HEK293 (cell line): ENCODE measurements at regions not wholly inside any gene's neighbourhood (a gene's known extent, or its start where the extent isn't known, plus 50 kb on each side); places are given as distances from the start of the nearest gene placed in this dataset.

Experiments used
- CTCF ChIP-seq: fragments of 450-650 bp; formaldehyde crosslinking; IDR thresholded peaks from 2 replicates; pipeline ENCODE4 v1.5.1; 2016; ENCODE audit warnings: missing biosample characterization, missing genetic modification characterization
- FEZF1 ChIP-seq: fragments of 450-650 bp; formaldehyde crosslinking; IDR thresholded peaks from 2 replicates; pipeline ENCODE4 v1.5.1; 2016; ENCODE audit warnings: missing biosample characterization, missing genetic modification characterization
- GLI4 ChIP-seq: fragments of 450-650 bp; formaldehyde crosslinking; IDR thresholded peaks from 2 replicates; pipeline ENCODE4 v1.5.1; 2016; ENCODE audit warnings: missing biosample characterization, missing genetic modification characterization
- KLF16 ChIP-seq: fragments of 450-650 bp; formaldehyde crosslinking; IDR thresholded peaks from 2 replicates; pipeline ENCODE4 v1.5.1; 2017; ENCODE audit warnings: missing biosample characterization, missing genetic modification characterization
- KLF17 ChIP-seq: fragments of 450-650 bp; formaldehyde crosslinking; IDR thresholded peaks from 2 replicates; pipeline ENCODE4 v1.5.1; 2016; ENCODE audit warnings: missing biosample characterization, missing genetic modification characterization
- SP2 ChIP-seq: fragments of 450-650 bp; formaldehyde crosslinking; IDR thresholded peaks from 2 replicates; pipeline ENCODE4 v1.5.1; 2016; ENCODE audit warnings: missing biosample characterization, missing genetic modification characterization
- TRIM28 ChIP-seq: IDR thresholded peaks from 2 replicates; pipeline ENCODE4 v1.6.1; 2011; ENCODE audit warnings: low read length, control low read depth, borderline replicate concordance
- YY1 ChIP-seq: fragments of 450-650 bp; formaldehyde crosslinking; IDR thresholded peaks from 2 replicates; pipeline ENCODE4 v1.5.1; 2018; ENCODE audit warnings: missing biosample characterization, missing genetic modification characterization
- ZBTB49 ChIP-seq: fragments of 450-650 bp; formaldehyde crosslinking; IDR thresholded peaks from 2 replicates; pipeline ENCODE4 v1.5.1; 2016; ENCODE audit warnings: missing biosample characterization, missing genetic modification characterization, low read depth
- ZNF18 ChIP-seq: fragments of 450-650 bp; formaldehyde crosslinking; IDR thresholded peaks from 2 replicates; pipeline ENCODE4 v1.5.1; 2016; ENCODE audit warnings: missing biosample characterization, missing genetic modification characterization
- ZNF19 ChIP-seq: fragments of 450-650 bp; formaldehyde crosslinking; IDR thresholded peaks from 2 replicates; pipeline ENCODE4; 2016; ENCODE audit warnings: missing biosample characterization, missing genetic modification characterization, low read depth
- ZSCAN16 ChIP-seq: fragments of 450-650 bp; formaldehyde crosslinking; IDR thresholded peaks from 2 replicates; pipeline ENCODE4 v1.5.1; 2016; ENCODE audit warnings: missing biosample characterization, missing genetic modification characterization

- TF ChIP-seq ZNF18 (tag by site-specific recombination) (no peak), ZNF19 (tag by site-specific recombination) (no peak), CTCF (no peak), GLI4 (tag by site-specific recombination) (no peak), TRIM28 (no peak), ZBTB49 (tag by site-specific recombination) (no peak), KLF16 (tag by site-specific recombination) (no peak), YY1 (tag by site-specific recombination) (no peak), ZSCAN16 (no peak), KLF17 (tag by site-specific recombination) (no peak), SP2 (tag by site-specific recombination) (no peak), FEZF1 (tag by site-specific recombination) (no peak)
These were observed 238.0 kb upstream of the IGF1R start for GRCh38 chr15:98410328-98410727.
